ENCODE measurements at regions not wholly inside any gene's neighbourhood (a gene's known extent, or its start where the extent isn't known, plus 50 kb on each side); places are given as distances from the start of the nearest gene placed in this dataset.
"Not testable (repeated sequence)": the region's sequence is repeated elsewhere in the genome, so short reads cannot be mapped to it uniquely, and the experiment has no call there.

DNA sequence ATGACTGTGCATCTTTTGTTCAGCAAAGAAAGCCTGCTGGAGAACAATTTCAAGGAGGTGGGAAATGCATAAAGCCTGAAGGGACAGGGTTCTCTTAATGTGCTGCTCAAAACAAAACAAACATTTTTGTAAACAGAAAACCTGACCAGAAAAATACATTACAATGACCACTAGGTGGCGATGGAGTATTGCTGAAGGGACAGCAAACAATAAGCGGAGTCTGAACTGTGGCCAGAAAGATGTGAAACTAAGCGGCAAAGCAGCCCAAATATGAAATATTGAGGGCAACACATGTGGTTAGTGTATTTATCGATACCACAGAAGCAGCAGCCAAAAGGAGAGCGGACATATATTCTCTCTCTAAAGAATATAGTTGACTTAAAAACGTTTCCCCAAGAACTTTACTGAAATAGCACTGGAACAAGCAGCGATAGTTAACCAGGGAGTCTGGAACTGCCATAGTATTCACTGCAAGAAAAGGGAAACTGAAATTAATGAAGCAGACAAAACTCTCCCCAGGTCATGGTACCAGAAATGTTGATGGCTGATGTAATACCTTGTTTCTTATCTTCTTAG, 1814.2 kb upstream of the DEFB115 start:
- H3K36me3 ChIP-seq (ENCODE audit: control insufficient read depth in 1 of 2, insufficient read depth in 2 of 2, low read length in 2 of 2); H3K4me1 ChIP-seq (ENCODE audit: control insufficient read depth in 1 of 2, insufficient read depth in 2 of 2, low read length in 2 of 2); H3K27me3 ChIP-seq (ENCODE audit: low read depth, low read length); H3K9me3 ChIP-seq (ENCODE audit: control insufficient read depth in 1 of 2, low read length in 2 of 2); H3K27ac ChIP-seq (ENCODE audit: low read length); H3K4me3 ChIP-seq (ENCODE audit: low read depth in 1 of 2, low read length in 2 of 2): not testable (repeated sequence)

DNA sequence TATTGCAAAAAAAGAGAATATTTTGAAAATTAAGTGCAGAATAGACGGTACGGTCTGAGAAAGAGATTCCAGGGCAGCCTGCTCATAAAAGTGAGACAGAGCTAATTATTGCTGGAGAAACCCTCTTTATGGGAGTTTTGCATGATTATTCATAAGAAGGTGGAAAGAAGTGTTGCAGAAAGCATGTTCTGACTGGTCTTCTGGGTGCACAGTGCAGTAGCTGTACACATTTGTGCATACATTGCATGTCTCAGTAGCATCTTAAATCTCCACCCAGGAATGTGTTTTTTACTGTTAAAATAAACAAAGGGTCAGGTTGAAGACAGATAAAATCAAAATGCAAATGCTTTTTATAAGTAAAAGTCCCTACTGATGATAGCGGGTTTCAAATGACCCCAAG, 1813.6 kb upstream of the DEFB115 start:
- Histone ChIP-seq H3K4me1 (ENCODE audit: control insufficient read depth in 1 of 2, insufficient read depth in 2 of 2, low read length in 2 of 2) (no peaks in the 10 kb centered on the region), H3K27me3 (ENCODE audit: low read depth, low read length) (no peaks in the 10 kb centered on the region), H3K4me3 (ENCODE audit: low read depth in 1 of 2, low read length in 2 of 2) (no peak overlapping the region), H3K9me3 (ENCODE audit: control insufficient read depth in 1 of 2, low read length in 2 of 2) (peaks cover 0 to 2% of the 10 kb centered on the region in 2 donors), H3K36me3 (ENCODE audit: control insufficient read depth in 1 of 2, insufficient read depth in 2 of 2, low read length in 2 of 2) (no peaks in the 10 kb centered on the region), H3K27ac (ENCODE audit: low read length) (no peak overlapping the region)

DNA sequence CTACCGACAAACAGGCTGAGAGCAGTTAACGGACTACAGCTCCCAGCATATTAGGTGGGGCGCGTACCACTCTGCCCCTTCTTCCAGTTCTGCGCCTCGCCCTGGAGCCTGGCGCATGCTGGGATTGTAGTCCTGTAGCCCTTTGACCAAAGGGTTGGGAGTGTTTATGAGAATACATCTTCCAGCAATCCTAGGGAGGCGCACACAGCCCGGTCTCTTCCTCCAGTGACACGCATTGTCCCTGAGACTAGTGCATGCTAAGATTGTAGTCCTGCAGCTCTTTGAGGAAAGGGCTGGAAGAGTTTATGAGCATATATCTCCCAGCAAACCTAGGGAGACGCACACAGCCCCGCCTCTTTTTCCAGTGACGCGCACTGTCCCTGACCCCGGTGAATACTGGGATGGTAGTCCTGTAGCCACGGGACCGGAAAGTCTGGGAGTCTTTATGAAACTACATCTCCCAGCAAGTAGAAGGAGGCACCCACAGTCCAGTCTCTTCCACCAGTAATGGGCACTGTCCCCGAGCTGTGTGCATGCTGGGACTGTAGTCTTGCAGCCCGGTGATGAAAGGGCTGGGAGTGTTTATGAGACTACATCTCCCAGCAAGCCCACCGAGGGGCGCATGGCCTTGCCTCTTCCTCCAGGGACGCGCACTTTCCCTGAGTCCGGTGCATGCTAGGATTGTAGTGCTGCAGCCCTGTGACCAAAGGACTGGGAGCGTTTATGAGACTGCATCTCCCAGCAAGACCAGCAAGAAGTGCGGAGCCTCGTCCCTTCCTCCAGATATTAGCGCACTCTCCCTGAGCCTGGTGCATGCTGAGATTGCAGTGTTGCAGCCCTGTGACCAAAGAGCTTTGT, 1812.2 kb upstream of the DEFB115 start:
- not testable (repeated sequence) for H3K4me3 ChIP-seq (ENCODE audit: low read depth in 1 of 2, low read length in 2 of 2); H3K9me3 ChIP-seq (ENCODE audit: control insufficient read depth in 1 of 2, low read length in 2 of 2); H3K4me1 ChIP-seq (ENCODE audit: control insufficient read depth in 1 of 2, insufficient read depth in 2 of 2, low read length in 2 of 2); H3K36me3 ChIP-seq (ENCODE audit: control insufficient read depth in 1 of 2, insufficient read depth in 2 of 2, low read length in 2 of 2); H3K27me3 ChIP-seq (ENCODE audit: low read depth, low read length); H3K27ac ChIP-seq (ENCODE audit: low read length)

DNA sequence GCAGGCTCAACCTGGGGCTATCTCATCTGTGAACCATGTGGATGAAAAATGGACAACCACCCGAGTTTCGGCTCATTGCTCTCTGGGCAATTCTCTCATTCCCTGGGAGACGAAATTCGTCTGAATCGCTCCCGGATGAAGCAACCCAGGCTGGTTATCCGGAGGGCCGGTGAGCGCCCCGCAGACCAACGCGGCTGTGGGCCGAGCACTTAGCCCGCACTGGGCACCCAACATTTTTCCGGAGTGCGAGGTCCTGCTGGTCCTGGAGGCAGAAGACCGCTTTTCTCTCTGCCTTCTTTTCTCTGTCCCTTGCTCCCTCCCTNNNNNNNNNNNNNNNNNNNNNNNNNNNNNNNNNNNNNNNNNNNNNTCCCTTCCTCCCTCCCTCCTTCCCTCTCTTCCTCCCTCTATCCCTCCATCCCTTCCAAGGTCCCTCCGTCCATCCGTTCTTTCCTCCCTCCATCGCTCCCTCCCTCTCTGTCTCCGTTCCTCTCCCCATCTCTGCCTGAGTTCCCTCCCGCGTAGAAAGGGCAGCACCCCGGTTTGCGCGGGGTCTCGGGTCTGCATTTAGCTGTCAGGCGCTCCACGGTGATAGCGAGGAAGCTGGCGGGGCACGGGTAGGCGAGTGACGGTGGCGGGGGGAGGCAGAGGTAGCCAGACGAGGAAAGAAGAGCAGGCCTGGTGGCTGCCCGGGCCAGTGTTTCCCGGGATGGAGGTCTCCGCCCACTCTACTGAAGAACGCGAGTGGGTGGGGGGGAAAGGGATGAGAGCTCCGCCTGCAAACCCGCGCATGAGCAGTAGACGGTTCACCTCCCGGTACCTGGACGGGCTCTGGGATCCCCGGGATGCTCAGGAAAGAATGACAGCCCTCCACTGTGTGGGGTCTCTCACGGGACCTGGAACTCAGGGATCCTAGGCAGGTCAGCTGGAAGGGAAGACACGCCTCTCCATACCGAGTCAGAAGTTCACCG, 1809.7 kb upstream of the DEFB115 start:
- H3K27ac ChIP-seq (ENCODE audit: low read length); H3K36me3 ChIP-seq (ENCODE audit: control insufficient read depth in 1 of 2, insufficient read depth in 2 of 2, low read length in 2 of 2); H3K9me3 ChIP-seq (ENCODE audit: control insufficient read depth in 1 of 2, low read length in 2 of 2); H3K4me1 ChIP-seq (ENCODE audit: control insufficient read depth in 1 of 2, insufficient read depth in 2 of 2, low read length in 2 of 2); H3K4me3 ChIP-seq (ENCODE audit: low read depth in 1 of 2, low read length in 2 of 2); H3K27me3 ChIP-seq (ENCODE audit: low read depth, low read length): not testable (repeated sequence)

DNA sequence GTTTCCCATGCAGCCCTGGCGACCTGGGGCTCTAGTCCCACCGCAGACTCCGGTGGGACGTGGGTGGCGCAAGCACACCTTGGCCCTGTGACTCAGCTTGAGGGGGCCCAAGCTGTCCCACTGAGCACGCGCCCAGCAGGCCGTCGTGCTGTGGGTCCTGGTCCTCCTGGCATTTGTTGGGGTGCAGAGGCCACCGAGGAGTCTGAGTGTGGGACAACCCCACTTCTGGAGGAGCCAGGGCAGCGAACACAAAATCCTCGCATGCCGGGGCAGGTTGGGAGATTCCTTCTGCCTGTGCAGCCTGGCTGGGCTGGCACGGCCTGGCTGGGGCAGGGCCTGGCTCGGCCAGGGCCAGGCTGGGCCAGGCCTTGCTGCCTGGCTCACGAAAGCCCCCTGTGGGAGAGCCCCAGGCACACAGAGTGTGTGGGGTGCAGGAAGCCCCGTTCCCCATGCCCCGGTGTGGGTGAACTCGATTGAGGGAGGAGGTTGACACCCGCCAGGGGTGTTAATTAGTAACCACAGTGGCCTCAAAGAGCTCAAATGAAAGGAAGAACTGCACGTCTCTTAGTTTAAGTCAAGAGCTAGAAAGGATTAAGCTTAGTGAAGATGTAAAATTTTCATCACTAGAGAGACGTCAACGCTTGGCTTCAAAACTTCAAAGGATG, 1808.5 kb upstream of the DEFB115 start:
- H3K4me1 ChIP-seq (ENCODE audit: control insufficient read depth in 1 of 2, insufficient read depth in 2 of 2, low read length in 2 of 2) = no peaks in the 10 kb centered on the region
- no peak overlapping the region for H3K27ac ChIP-seq (ENCODE audit: low read length)
- H3K36me3 ChIP-seq (ENCODE audit: control insufficient read depth in 1 of 2, insufficient read depth in 2 of 2, low read length in 2 of 2) = no peaks in the 10 kb centered on the region
- H3K4me3 ChIP-seq (ENCODE audit: low read depth in 1 of 2, low read length in 2 of 2) = no peak overlapping the region
- no peaks in the 10 kb centered on the region for H3K27me3 ChIP-seq (ENCODE audit: low read depth, low read length)
- H3K9me3 ChIP-seq (ENCODE audit: control insufficient read depth in 1 of 2, low read length in 2 of 2) = peaks cover 0 to 8% of the 10 kb centered on the region in 2 donors

DNA sequence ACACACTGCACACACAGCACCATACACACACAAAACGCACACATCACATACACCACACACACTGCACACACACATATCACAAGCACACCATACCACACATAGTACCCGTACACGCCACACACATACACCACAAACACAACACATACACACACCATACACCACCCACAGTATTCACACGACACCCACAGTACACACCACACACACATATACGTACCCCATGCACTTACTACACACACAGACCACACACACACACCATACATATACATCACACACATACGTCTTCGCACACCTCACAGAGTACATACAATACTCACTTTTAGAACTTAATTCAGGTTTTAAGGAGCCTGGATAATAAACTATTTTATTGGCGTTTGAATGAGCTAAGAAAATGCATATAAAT, 1805.3 kb upstream of the DEFB115 start:
- no peaks in the 10 kb centered on the region for H3K27me3 ChIP-seq (ENCODE audit: low read depth, low read length)
- no peaks in the 10 kb centered on the region for H3K4me1 ChIP-seq (ENCODE audit: control insufficient read depth in 1 of 2, insufficient read depth in 2 of 2, low read length in 2 of 2)
- peaks cover 0 to 8% of the 10 kb centered on the region in 2 donors for H3K9me3 ChIP-seq (ENCODE audit: control insufficient read depth in 1 of 2, low read length in 2 of 2)
- no peak overlapping the region for H3K27ac ChIP-seq (ENCODE audit: low read length)
- no peaks in the 10 kb centered on the region for H3K36me3 ChIP-seq (ENCODE audit: control insufficient read depth in 1 of 2, insufficient read depth in 2 of 2, low read length in 2 of 2)
- H3K4me3 ChIP-seq (ENCODE audit: low read depth in 1 of 2, low read length in 2 of 2) = no peak overlapping the region

DNA sequence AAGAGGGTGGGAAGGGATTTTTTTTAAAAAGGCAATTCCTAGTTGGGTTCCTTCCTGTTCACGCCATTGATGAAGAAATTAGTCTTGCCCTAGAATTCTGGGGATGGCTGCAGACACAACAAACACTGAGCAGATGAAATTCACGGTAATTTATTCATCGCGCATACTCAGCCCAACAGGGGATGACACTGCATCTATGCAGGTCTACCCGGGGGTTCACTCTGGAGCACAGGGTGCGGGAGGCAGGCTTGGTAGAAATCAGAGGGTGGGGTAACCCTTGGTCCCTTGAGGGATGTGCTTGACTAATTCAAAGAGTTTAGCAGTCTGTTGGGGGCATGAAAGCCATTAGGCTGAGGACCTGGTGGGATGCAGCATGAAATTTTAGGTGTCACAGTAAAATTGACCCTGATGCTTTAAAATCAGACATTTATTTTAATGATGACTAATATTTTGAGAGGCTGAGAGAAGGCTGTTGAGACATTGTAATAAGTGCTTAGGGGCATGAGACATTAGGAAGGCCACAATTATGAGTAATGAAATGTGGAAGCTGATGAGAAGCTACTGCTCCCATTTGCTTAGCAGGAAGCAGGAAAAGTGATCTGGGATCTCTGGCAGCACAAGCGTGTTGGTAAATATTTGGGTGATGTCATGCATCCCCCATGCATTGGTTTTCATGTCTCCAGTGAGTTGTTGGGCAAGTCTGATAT, 1800.3 kb upstream of the DEFB115 start:
- not testable (repeated sequence) for H3K27ac ChIP-seq (ENCODE audit: low read length); H3K9me3 ChIP-seq (ENCODE audit: control insufficient read depth in 1 of 2, low read length in 2 of 2); H3K4me3 ChIP-seq (ENCODE audit: low read depth in 1 of 2, low read length in 2 of 2); H3K4me1 ChIP-seq (ENCODE audit: control insufficient read depth in 1 of 2, insufficient read depth in 2 of 2, low read length in 2 of 2); H3K36me3 ChIP-seq (ENCODE audit: control insufficient read depth in 1 of 2, insufficient read depth in 2 of 2, low read length in 2 of 2); H3K27me3 ChIP-seq (ENCODE audit: low read depth, low read length)

DNA sequence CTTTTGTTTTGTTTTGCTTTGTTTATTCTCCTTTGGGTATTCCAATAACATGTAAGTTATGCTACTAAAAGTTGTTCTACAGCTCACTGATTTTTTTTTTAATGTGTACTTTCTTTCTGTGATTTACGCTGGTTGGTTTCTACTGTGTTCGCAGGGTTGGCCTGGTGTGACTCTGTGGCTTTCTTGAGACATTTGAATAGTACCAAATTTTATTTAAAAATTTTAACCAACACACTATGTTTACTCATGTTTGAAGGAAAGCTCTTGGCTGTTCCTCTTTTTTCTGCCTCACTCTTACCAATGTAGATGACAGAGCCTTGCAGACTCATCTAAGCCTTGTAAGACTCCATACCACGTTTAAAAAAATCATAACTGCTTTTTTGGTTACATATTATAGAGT, 1784.9 kb upstream of the DEFB115 start:
- no peak overlapping the region for H3K4me3 ChIP-seq (ENCODE audit: low read depth in 1 of 2, low read length in 2 of 2)
- no peak overlapping the region for H3K27ac ChIP-seq (ENCODE audit: low read length)
- no peaks in the 10 kb centered on the region for H3K9me3 ChIP-seq (ENCODE audit: control insufficient read depth in 1 of 2, low read length in 2 of 2)
- H3K36me3 ChIP-seq (ENCODE audit: control insufficient read depth in 1 of 2, insufficient read depth in 2 of 2, low read length in 2 of 2) = no peaks in the 10 kb centered on the region
- H3K27me3 ChIP-seq (ENCODE audit: low read depth, low read length) = no peaks in the 10 kb centered on the region
- no peaks in the 10 kb centered on the region for H3K4me1 ChIP-seq (ENCODE audit: control insufficient read depth in 1 of 2, insufficient read depth in 2 of 2, low read length in 2 of 2)

DNA sequence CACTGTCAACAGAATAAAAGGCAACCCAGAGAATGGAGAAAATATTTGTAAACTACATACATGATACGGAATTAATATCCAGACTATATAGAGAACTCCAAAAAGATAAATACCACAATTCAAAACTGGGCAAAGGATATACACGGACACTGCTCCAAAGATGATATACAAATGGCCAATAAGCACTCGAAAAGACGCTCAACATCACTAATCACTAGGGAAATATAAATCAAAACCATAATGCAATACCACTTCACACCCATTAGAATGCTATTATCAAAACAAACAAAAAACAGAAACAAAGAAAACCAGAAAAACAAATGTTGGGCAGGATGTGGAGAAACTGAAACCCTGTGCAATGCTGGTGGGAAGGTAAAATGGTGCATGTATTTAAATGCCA, 1764.6 kb upstream of the DEFB115 start:
- not testable (repeated sequence) for H3K36me3 ChIP-seq (ENCODE audit: control insufficient read depth in 1 of 2, insufficient read depth in 2 of 2, low read length in 2 of 2); H3K9me3 ChIP-seq (ENCODE audit: control insufficient read depth in 1 of 2, low read length in 2 of 2)

DNA sequence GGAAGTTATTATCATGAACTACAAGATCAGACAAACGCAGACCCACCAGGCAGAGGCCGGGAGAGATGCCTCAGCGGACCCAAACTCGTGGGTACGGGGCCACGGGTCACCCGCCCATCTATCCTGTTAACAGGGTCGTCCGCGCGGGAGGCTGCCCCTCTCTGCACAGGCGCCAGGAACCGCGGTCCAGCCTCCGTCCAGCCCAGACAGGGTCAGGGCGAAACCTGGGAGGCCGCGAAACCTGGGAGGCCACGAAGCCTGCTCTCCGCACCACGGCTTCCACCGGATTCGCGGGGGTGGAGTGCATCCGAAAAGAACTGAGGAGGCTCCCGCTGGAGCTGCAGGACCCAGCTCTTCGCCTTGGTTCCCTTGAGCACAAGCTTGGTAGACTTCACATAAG, 1760.7 kb upstream of the DEFB115 start:
- not testable (repeated sequence) for H3K36me3 ChIP-seq (ENCODE audit: control insufficient read depth in 1 of 2, insufficient read depth in 2 of 2, low read length in 2 of 2); H3K27me3 ChIP-seq (ENCODE audit: low read depth, low read length); H3K9me3 ChIP-seq (ENCODE audit: control insufficient read depth in 1 of 2, low read length in 2 of 2); H3K4me1 ChIP-seq (ENCODE audit: control insufficient read depth in 1 of 2, insufficient read depth in 2 of 2, low read length in 2 of 2); H3K27ac ChIP-seq (ENCODE audit: low read length)
- peak overlapping the region in 1 of 2 donors; percentile 2 for H3K4me3 ChIP-seq (ENCODE audit: low read depth in 1 of 2, low read length in 2 of 2)

More for the DNA sequence above, 1764.6 kb upstream of the DEFB115 start:
- not testable (repeated sequence) for H3K4me3 ChIP-seq (ENCODE audit: low read depth in 1 of 2, low read length in 2 of 2); H3K27ac ChIP-seq (ENCODE audit: low read length); H3K4me1 ChIP-seq (ENCODE audit: control insufficient read depth in 1 of 2, insufficient read depth in 2 of 2, low read length in 2 of 2); H3K27me3 ChIP-seq (ENCODE audit: low read depth, low read length)

Data from muscle layer of duodenum (tissue), 2 donors.